DMS53 treated with DMSO at 0.1 percent for 48 hours (cell line): ENCODE measurements at regions not wholly inside any gene's neighbourhood (a gene's known extent, or its start where the extent isn't known, plus 50 kb on each side); places are given as distances from the start of the nearest gene placed in this dataset.
A peak's percentile ranks its signal among the peaks of the same experiment; 100 is the strongest.

Experiments
- DNase-seq: peaks from one replicate; lab custom pipeline; 2025; ENCODE audit not compliant: unreplicated experiment; lab: John Stamatoyannopoulos, UW

DNA sequence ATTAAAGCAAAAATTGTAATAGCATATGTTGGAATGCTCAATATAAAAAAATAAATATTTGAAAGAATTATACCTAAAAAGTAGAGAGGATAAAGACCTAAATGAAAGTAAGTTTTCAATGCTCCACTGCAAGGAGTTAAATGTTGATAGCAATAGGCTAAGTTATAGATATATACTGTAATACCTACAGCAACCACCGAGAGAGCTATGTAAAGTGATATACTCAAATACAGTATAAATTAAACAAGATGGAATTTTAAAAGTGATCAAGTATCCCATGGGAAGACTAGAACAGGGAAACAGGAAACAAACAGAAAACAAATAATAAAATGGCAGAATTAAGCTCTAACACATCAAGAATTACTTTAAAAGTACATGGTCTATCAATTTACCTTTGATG lies 73.9 kb downstream of the CASP3 start:
- no peak for DNase-seq

DNA sequence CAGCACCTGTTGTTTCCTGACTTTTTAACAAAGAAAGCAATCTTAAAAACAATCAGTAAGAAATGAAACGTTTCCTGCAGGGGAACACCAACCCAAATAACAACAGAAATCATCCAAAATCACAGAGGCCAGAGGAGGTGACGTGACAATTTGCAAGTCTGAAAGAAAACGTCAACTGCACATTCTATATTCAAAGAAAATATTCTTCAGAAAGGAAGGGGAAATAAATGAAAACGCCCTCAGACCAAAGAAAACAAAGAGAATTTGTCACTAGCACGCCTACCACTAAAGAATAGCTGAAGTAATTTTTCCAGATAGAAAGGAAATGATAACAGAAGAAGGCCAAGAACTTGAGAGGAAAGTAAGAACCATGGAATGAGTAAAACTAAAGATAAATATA lies 74.4 kb downstream of the CASP3 start:
- no peak for DNase-seq

DNA sequence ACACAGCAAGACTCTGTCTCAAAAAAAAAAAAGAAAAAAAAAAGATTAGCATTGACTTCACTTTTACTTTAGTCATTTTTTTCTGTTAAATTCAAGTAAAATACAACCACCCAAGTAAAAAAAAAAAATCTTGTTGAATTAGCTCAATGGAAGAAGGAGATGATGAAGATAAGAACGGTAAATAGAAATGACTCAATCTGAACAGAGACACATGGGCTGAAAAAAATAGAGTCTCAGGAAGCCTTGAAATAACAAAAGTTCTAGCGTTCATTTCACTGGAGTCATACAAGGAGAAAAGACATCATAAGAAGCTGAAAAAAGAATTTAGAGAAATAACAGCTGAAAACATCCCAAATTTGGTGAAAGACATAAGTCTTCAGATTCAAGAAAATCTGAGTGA lies 75.5 kb downstream of the CASP3 start:
- no peak for DNase-seq

DNA sequence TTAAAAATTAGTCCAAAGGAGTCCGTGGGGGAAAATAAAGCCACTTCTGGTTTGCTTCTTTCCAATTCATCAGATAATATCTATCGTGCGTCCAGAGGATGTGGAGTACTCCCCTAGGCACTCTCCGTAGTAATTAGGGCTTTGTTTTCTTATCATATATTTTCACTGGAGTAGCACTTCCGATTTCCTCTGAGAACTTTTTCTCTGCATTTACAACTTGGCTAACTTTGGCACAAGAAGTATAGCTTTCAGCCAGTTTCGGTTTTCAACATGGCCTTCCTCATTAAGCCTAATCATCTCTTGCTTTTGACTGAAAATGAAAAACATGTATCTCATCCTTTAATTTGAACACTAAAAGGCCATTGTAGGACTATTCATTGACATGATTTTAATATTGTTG lies 80.5 kb downstream of the CASP3 start:
- no peak for DNase-seq

DNA sequence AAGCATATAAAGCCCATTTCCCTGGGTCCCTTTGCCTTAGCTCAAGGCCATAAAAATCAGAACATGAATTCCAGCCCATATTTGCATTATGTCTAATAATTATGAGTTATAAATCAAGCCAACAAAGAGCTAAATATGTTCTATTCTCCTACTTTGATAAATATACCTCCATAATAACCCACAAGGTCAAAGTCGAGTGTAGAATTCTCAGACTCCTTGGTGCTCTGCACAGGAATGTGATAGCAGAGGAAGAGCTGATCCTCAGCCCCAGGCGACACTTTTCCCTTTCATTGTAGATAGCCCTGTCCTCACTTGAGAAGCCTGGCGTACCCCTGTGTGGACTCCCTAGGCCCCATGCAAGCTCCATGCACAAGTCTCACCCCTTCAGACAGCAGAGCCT lies 85.6 kb downstream of the CASP3 start:
- no peak for DNase-seq

DNA sequence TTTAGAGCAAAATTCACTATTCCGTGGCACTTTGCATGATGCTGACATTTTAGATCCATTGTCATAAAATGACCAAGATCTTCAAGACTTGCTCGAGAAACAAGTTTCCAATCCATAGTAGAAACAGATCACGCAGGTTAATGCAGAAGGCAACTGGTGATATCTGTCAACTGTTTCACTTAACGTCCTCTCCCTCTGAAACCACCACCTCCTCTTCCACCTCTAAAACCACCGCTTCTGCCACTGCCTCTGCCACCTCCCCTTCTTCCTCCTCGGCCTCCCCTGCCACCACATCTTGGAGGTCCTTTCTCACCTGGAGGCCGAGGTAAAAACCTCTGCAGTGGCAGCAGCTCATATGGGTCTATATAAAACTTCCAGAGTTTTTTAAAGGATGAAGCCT lies 84.6 kb upstream of the IRF2 start:
- DNase-seq = no peak

DNA sequence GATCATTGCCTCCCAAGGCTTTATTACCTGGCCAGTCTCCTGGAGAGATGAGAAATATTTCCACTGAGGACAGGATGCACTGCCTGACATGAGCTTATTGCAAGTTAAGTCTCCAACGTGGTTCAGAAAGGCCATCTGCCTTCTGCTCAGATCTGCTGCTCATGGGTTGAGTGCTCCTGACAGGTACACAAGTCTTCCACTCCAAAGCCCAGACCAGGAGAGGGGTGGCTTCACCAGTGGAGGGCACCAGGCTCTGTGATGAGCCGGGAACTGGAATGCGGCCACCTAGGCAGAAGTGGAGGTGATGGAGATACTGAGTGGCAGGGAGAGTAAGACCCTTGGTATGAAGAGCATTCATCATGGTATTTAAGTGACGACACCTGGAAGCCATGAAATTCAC lies 79.5 kb upstream of the IRF2 start:
- no peak for DNase-seq

DNA sequence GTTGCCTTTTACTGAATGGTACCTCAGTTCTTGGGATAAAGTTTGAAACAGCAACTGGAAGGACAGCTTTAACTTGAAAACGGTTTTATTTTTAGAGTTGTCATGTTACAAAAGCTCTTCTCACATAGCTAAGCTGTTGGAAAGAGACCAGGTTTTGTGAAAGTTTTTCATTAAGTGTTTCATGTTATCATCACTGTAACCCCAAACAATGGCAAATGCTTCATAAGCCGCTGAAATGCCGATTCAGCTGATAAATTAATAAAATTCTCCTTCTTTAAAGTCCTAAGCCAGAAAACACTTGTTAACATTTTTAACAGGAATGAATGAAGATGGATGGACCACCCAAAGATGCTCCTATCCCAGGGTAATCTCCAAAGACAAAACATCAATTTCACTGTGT lies 76.1 kb upstream of the IRF2 start:
- no peak for DNase-seq

DNA sequence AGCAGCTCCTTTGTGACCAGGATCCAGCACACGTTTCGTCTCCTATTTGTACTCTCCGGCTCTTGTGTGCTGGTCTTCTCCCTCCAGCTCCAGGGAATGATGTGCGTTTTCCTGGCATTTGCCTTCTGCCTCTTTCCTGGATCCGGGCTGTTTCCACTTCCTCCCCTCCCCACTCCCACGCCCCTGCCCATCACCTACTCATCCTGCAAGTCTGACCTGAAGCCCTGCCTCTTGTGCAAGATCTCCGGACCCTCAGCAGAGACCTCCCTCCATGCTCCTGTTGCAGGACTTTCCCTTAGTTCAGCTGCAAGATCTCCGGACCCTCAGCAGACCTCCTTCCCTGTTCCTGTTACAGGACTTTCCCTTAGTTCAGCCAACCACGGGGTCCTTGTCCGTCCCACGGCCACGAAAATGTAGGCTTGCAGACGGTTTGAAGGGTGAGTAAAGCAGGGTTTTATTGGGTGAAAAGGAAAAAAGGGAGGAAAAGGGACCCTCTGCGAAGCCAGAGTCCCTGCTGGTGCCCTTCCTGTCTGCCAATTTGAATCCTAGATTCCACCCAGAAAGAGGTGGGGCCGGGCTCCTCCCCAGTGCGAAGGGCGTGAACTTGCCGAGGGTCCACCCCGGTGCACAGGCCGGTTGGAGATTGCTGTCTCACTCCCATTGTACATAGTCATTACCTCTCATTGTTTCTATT lies 74.4 kb upstream of the IRF2 start:
- DNase-seq = no peak

DNA sequence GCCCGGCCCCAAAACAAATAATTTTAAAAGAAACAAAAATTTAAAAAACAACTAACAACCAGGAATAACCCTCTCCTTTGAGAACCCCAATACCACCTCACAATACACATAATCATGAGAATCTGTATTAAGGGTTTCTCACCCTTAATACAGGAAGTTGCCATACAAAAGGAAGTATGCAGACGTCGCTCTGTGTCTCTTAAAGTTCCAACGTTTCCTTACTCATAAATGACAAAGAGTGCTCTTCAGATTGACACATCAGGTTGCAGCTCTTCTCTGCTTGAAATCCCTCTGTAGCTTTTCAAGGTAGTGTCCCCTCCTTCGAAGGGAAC lies 73.9 kb upstream of the IRF2 start:
- DNase-seq = no peak

DNA sequence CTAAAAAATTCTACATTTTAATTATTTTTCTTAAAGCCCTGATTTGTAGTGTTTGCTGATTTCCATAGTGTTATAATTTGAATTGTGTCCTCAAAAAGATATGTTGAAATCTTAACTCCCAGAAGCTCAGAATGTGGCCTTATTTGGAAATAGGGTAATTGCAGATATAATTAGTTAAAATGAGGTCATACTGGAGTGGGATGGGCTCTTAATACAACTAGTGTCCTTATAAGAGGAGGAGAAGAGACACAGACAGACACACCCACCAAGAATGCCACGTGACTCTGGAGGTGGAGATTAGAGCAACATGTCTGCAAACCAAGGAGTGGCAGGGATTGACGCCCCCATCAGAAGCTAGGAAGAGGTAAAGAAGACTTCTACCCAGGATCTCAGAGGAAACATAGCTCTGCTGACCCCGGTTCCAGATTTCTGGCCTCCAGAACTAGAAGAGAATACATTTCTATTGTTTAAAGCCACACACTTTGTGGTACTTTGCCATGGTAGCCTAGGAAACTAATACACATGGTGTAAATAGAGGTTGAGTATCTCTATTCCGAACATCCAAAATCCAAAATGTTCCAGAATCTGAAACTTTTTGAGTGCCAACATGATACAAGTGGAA lies 70.5 kb upstream of the IRF2 start:
- no peak for DNase-seq

DNA sequence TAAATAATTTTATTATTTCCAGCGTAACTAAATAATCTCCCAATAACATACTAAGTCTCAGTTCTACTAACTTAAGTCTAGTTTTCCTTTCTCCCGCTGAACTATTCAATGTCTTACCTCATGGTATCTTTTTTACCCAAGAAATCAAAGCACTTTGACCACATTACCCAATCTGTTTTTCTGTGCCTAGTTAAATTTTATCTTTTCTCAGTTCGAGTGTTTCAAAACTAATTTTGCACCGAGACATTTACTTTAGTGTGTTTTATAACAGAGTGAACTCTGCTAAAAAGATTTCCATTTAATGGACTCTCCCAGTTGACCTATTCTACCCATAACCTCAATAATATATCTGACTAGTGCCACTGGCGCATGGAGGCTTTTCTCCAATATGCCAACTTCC lies 67.6 kb upstream of the IRF2 start:
- DNase-seq = no peak

DNA sequence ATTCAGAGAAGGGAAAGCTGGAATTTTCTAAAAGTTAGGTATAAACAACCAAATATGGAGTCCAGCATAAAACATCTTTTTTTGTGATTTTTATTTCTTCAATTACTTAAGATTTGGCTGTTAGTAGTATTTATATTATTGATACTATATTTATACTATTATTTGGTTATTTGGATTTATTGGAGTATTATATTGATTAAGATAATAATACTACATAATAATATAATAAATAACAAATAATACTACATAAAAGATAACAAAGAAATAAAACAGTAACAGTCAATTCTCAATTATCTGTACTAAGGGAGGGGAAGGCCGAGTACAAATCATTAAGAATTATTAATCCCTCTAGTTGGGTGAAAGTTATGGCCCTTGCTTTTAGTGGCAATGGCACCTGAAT lies 66.0 kb upstream of the IRF2 start:
- DNase-seq = no peak

DNA sequence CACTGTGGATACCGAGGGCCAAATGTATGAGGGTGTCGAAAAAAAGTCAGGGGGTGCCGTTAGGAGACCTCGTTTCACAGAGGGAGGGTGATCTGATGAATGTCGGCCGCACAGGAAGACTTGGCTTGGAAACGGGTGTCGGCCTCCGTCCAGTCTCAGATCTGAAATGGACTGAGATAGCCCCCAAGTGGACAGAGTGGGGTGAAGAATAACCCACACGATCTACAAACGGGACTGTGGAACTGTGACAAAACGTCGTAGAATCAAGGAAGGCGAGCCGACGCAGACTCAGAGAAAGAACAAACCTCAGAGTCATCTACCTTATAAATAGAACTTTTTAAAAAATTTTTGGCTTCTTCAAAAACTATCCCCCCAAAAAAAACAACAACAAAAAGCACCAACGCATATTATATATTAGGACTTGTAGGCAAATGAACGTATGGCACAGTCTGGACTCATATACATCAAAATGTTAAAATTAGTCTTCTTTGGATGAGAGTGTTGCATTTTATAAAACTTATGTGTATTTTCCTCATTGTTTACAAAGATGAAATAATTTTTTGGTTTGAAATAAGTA lies 63.8 kb upstream of the IRF2 start:
- peak; percentile 70 for DNase-seq

DNA sequence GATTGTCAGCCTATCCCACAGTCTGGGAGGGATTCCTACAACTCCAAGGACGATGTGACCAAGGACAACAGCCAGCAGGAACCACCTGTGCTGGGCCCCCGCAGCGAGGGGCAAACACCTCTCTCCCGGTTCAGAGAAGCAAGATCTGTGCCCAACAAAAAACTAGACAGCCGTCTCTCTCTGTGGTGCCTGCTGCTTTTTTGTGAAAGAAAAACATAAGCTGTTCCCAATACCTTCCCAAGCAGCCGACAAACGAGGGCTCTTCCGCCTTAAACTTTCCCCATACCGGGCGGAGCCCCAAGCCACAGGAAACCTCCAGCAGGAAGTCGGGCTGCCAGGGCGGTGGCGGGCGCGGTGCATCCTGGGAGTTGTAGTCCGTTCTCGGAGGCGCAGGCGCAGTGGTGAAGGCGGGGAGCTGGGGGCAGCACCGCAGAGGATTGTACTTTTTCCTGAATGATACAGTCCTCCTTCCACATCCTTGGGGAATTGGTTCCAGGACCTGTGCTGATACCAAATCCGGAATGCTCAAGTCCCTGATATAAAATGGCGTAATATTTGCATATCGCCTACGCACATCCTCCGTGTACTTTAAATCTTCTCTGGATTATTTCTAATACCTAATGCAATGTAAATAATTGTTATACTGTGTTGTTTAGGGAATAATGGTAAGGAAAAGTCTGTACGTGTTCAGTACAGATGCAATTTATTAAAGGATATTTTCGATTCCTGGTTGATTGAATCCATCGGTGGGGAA lies 63.1 kb upstream of the IRF2 start:
- DNase-seq = peak; percentile 85

DNA sequence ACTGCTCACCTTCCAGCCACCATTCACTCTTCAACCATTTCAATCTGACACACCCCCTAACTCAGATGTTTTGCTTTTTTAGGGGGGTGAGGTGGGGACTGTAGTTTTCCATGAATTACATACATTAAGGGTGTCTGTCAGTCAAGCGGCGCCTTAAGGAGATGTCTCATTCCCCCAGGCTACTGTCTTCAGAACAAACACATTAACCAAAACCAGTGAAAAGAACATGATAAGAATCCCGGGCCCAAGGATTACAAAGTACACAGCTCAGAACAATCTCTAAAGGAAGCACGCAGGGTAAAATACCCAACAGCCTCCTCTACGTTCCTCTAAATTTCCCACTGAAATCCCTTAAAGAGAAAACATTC lies 62.5 kb upstream of the IRF2 start:
- DNase-seq = no peak

DNA sequence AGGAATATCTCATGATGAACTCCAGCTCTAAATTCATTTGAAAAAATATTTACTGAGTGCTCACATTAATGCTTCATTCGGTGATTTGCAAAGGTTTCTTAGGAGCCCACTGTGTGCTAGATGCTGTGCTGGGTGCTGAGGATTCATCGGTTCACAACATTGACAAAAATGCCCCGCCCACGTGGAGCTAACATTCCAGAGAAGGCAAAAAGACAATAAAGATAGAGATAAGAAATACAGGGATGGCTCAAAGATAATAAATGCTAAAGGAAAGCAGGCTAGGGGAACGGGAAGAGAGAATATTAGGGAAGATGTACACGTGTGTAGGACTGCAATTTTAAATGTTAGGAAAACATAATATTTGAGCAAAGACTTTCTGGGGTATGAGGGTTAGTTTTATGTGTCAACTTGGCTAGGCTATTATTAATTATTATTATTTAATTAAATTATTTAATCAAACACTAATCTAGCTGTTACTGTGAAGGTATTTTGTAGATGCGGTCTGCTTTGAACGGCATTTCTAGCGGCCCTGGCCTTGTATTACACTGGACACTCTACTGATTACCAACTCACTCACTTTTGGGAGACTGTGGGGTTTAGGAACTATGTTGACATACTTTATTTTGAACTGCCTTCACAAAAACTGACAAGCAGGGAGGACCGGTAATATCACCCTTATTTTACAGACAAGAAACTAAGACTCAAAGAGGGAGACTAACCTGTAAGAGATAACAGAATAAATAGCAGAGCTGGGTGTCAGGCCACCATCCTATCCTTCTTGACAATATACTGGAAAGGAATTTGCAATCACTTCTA lies 61.9 kb upstream of the IRF2 start:
- DNase-seq = no peak

DNA sequence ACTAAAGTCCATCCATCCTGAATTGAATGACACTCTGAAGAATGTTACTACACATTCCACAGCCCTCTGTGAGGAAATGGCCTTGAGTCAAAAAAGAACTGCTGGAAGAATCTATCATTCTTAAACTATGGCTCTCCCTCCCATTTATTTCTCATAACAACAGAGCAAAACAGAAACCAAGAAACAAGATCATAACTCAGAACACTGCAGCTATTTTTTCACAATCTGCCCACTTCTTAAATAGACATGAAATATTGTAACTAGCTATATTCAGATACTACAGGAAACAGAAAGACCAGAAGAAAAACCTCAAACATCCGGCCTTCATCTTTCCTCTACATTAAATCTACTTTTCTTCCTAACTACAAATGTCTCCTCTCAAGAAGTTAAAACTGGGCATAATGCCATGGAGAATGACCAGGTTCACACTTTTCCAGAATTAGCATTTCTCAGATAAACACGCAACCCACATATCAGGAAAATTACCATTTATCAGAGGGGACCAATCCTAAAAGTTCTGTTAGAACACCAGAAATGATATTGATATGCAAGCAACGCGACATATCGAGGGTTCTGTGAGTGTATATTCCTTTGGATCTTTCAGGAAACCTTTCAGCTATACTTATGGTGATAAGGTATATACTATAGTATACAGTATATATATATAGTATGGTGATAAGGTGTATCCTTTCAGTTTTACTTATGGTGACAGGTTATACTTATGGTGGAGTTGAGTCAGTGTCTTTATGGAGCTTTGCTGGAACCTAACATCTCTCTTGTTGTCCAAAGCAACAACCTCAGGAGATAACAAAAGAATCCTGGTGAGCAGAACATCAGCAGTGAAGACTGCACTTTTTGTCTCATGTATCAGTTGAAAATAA lies 60.4 kb upstream of the IRF2 start:
- DNase-seq = no peak

DNA sequence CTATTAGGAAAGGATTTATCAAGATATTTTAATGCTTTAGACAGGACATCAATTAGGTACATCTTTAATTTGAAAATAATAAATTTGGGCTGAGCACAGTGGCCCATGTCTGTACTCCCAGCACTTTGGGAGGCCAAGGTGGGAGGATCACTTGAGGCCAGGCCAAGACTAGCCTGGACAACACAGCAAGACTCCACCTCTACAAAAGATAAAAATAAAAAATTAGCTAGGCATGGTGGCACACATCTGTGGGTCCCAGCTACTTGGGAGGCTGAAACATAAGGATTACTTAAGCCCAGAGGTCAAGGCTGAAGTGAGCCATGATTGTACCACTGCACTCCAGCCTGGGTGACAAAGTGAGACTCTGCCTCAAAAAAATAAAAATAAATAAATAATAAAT lies 59.6 kb upstream of the IRF2 start:
- DNase-seq = no peak

DNA sequence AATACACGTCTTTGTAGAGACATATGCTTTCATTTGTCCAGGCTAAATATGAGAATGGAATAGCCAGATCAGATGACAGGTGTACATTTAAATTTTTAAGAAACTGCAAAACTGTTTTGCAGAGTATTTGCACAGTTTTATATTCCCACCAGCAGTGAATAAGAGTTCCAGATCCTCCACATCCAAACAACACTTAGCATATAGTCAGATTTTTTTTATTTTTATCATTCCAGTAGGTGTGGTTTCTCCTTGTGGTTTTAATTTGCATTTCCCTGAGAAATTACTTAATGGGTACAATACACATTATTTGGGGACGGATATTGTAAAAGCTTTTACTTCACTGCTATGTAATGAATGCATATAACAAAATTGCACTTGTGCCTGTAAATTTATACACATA lies 56.7 kb upstream of the IRF2 start:
- no peak for DNase-seq

DNA sequence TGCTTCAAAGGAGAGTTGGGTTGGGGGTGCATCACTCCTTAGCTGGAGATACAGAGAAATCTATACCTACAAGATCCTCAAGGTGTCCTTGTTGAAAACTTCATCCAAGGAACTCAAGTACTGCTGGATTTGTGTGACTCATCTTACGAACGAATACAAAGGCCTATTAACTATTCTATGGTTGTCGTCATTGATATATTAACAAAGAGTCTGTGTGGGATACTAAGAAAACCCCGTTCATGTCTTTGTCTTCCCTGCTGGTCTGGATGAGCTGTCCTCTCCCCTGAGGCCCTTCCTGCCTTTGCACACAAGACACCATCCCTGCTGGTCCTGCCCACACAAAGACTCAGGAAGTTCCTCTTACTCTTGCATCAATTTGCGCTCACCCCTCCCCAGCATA lies 54.9 kb upstream of the IRF2 start:
- DNase-seq = no peak
